Cardiac muscle cell (in vitro differentiated cells and primary cell): ENCODE measurements at regions not wholly inside any gene's neighbourhood (a gene's known extent, or its start where the extent isn't known, plus 50 kb on each side); places are given as distances from the start of the nearest gene placed in this dataset.

Experiments used
- DNase-seq, 2 donors: peaks; one replicate each; pipeline versions ENCODE4 v3.0.0 to v3.0.0-alpha.2; 2010 to 2017; ENCODE audit warnings: low read depth in 1 of 2, low spot score in 1 of 2
- H3K27ac ChIP-seq: fragments of 200-600 bp; sonication (generic); 2 replicates; pipeline ENCODE4 v1.5.1; 2016
- H3K27me3 ChIP-seq: fragments of 200-600 bp; sonication (generic); 2 replicates; pipeline ENCODE4 v1.6.0; 2016; ENCODE audit warnings: control low read depth
- H3K36me3 ChIP-seq: fragments of 200-600 bp; sonication (generic); 2 replicates; pipeline ENCODE4 v1.5.1; 2016; ENCODE audit warnings: control low read depth
- H3K4me1 ChIP-seq: fragments of 200-600 bp; sonication (generic); 2 replicates; pipeline ENCODE4 v1.8.1; 2017; ENCODE audit warnings: low read depth, mild to moderate bottlenecking, mixed run types
- H3K4me3 ChIP-seq: fragments of 200-600 bp; sonication (generic); 2 replicates; pipeline ENCODE4 v1.5.1; 2016; ENCODE audit warnings: mild to moderate bottlenecking
- H3K9me3 ChIP-seq: fragments of 200-600 bp; sonication (generic); 2 replicates; pipeline ENCODE4 v1.5.1; 2017; ENCODE audit warnings: low read depth, mild to moderate bottlenecking, control low read depth
- TF ChIP-seq, protein P1 (sequence below): IDR thresholded peaks from 2 replicates; pipeline ENCODE4 v1.5.1; 2012; ENCODE audit warnings: low read depth, mild to moderate bottlenecking, low read length

DNA sequence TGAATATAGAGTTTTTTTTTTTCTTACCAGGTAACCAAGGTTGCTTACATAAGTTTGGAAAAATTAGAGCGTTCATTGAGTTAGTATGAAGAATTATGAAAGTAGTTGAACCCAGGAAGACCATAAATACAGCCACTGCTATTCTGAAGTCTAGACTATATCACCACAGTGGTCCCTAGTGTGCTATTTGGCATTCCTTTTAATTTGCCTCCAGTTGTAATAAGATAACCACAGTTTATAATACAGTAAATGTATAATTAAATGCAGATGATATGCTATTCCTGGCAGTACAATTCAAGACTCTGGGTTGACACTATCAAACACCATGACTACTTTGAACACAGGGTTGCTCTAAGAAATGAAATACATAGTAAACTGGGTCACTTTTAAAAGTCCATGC lies 270.5 kb downstream of the BRINP2 start:
- no peak for DNase-seq
- TF ChIP-seq, protein P1, sequence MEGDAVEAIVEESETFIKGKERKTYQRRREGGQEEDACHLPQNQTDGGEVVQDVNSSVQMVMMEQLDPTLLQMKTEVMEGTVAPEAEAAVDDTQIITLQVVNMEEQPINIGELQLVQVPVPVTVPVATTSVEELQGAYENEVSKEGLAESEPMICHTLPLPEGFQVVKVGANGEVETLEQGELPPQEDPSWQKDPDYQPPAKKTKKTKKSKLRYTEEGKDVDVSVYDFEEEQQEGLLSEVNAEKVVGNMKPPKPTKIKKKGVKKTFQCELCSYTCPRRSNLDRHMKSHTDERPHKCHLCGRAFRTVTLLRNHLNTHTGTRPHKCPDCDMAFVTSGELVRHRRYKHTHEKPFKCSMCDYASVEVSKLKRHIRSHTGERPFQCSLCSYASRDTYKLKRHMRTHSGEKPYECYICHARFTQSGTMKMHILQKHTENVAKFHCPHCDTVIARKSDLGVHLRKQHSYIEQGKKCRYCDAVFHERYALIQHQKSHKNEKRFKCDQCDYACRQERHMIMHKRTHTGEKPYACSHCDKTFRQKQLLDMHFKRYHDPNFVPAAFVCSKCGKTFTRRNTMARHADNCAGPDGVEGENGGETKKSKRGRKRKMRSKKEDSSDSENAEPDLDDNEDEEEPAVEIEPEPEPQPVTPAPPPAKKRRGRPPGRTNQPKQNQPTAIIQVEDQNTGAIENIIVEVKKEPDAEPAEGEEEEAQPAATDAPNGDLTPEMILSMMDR: no peak
- Histone ChIP-seq H3K4me3 (no peak overlapping the region), H3K4me1 (no peaks in the 10 kb centered on the region), H3K9me3 (no peaks in the 10 kb centered on the region), H3K27me3 (peaks cover 36% of the 10 kb centered on the region), H3K27ac (no peak overlapping the region), H3K36me3 (no peaks in the 10 kb centered on the region)

DNA sequence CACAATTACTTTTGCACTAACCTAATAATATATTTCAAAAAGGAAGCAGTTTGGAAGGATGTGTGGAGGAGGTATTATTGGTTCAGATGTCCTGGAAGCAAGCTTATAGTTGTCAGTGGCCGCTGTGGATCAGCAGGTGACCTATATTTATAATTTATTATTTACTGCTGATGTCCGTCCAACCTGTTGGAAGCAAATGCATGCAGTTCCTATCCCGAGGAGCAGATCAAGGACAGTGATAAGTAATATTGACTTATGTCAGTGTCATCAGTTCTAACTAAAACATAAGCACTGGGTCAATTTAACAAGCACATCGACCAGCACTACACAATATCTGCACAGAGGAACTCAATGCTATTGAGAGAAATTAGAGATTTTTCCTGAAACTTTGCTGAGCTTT lies 270.1 kb downstream of the BRINP2 start:
- TF ChIP-seq, protein P1: no peak
- Histone ChIP-seq H3K36me3 (no peaks in the 10 kb centered on the region), H3K4me1 (no peaks in the 10 kb centered on the region), H3K27ac (no peak overlapping the region), H3K4me3 (no peak overlapping the region), H3K27me3 (peaks cover 36% of the 10 kb centered on the region), H3K9me3 (no peaks in the 10 kb centered on the region)
- no peak for DNase-seq

DNA sequence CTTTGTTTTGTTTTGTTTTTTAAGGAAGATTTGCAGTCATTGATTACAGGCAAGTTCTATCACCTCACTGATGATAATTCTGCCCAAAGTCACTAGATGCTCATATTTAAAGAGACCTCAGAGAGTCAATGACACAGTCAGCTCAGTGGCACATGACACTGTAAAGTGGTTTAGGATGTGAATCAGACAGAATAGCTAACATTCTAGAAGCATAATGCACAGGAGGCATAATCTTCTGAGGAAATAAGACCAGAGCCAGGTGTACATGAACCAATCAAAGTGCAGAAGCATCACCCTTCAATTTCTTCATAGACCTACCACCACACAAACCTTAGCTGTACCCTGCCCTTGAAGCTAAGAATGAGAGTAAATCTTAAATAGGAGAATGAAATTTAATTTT lies 268.5 kb downstream of the BRINP2 start:
- Histone ChIP-seq H3K27ac (no peak overlapping the region), H3K4me3 (no peak overlapping the region), H3K36me3 (no peaks in the 10 kb centered on the region), H3K4me1 (no peaks in the 10 kb centered on the region), H3K27me3 (peaks cover 33% of the 10 kb centered on the region), H3K9me3 (no peaks in the 10 kb centered on the region)
- no peak for DNase-seq
- TF ChIP-seq, protein P1: no peak

DNA sequence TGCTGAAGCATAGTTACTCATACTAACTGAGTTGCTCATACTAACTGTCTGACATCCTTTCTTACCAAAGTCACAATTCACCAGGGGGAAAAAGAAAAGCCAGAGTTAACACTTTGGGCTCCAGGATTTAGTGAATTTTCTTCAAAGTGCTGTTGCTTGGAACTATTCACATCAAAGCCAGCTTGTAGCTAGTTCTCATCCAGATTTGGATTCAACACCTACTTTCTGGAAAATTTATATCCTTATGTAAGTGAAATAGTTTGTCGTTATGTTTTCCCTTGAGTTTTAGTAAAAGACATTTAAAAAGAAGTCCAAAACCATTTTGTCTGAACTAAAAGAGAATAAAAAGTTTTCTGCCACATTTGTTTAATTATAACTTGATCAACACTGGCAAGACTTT lies 264.6 kb downstream of the BRINP2 start:
- no peaks in the 10 kb centered on the region for H3K9me3 ChIP-seq
- TF ChIP-seq, protein P1: no peak

DNA sequence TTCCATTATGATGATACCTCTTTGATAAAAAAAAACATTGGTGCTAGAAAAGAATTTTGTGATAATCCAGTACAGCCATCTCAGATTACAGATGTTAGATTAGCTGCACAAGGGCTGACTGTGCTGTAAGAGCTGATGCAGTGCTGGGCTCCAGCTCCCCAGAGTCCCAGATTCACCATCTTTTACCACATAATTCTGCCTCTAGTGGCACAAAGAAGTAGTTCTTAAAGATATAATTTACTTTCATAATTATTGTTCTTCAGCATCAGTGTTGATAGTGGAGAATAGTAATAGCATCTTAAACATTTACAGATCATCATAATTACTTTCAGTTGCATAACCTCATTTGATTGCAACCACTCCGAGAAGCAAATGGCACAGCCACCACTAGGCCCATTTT lies 262.1 kb downstream of the BRINP2 start:
- Histone ChIP-seq H3K36me3 (no peaks in the 10 kb centered on the region), H3K27ac (no peak overlapping the region), H3K4me1 (no peaks in the 10 kb centered on the region), H3K4me3 (no peak overlapping the region), H3K9me3 (no peaks in the 10 kb centered on the region), H3K27me3 (peaks cover 34% of the 10 kb centered on the region)
- TF ChIP-seq, protein P1: no peak
- peak in 1 of 2 donors; percentile 9 for DNase-seq

More for the DNA sequence above, 264.6 kb downstream of the BRINP2 start:
- no peaks in the 10 kb centered on the region for H3K36me3 ChIP-seq
- H3K4me3 ChIP-seq: no peak overlapping the region
- no peak overlapping the region for H3K27ac ChIP-seq
- no peak for DNase-seq
- peaks cover 47% of the 10 kb centered on the region for H3K27me3 ChIP-seq
- no peaks in the 10 kb centered on the region for H3K4me1 ChIP-seq

DNA sequence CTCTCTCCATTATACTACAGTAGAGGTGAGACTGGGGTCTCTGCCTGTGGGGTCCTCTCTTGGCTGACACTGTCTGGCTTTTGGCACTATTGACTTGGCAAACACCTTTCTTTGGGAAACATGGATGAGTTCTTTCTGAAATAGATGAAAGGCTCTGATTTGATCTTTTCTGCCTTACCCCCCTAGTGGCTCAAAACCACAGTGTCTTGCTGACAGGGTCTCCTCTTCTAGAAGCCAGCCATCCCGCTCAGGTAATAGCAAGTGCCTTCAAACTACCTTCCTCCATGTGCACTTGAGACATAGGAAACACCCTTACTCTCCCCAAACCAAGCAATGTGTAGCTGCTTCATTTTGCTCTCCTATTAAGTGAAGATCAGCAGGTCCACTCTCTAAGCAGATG lies 260.4 kb downstream of the BRINP2 start:
- Histone ChIP-seq H3K9me3 (no peaks in the 10 kb centered on the region), H3K4me3 (no peak overlapping the region), H3K27me3 (peaks cover 39% of the 10 kb centered on the region), H3K36me3 (no peaks in the 10 kb centered on the region), H3K27ac (no peak overlapping the region), H3K4me1 (peaks cover 4% of the 10 kb centered on the region)
- TF ChIP-seq, protein P1: no peak
- DNase-seq: no peak
